HG03159 (cell line): ENCODE measurements at regions not wholly inside any gene's neighbourhood (a gene's known extent, or its start where the extent isn't known, plus 50 kb on each side); places are given as distances from the start of the nearest gene placed in this dataset.

Experiments
- ATAC-seq: cut with Tn5 transposase; IDR thresholded peaks from one replicate; pipeline ENCODE4 v1.9.1; 2021; ENCODE audit warnings: mild to moderate bottlenecking, moderate library complexity; ENCODE audit not compliant: unreplicated experiment

DNA sequence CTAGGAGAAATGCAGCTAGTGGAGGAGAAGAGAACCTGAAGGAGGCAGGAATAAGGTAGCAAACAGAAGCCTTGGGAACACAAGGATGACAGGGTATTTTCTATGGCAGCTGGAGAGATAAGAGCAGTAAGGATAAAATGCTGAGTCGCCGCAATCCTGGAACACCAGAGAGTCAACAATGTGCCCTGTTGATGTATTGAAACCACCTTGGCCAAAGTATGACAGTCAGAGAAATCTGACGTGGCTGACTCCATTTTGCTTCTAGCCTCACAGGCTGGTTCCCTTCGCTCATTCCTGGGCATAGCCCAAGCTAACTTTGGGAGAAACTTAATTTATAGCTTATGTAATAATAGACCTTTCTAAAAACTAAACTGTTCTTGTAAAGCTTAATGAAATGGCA is 56.6 kb upstream of the C4orf54 start:
- no peak for ATAC-seq

DNA sequence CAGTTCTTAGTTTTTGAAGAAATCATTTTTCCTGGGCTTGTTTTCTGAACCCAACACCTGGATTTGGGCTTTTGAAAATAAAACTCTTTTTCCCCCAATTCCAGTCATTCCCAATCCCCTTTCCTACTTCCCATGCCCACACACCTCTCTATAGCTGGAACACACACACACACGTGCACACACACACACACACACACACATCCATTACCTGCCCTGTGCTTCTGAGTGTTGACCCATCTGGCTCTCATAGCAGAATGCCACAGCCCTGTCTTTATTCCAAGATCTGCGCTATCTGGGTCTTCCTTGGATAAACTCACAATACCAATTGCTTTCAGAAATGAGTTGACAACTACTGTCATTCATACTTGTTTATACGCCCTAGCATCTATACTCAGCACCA is 54.9 kb upstream of the C4orf54 start:
- no peak for ATAC-seq

DNA sequence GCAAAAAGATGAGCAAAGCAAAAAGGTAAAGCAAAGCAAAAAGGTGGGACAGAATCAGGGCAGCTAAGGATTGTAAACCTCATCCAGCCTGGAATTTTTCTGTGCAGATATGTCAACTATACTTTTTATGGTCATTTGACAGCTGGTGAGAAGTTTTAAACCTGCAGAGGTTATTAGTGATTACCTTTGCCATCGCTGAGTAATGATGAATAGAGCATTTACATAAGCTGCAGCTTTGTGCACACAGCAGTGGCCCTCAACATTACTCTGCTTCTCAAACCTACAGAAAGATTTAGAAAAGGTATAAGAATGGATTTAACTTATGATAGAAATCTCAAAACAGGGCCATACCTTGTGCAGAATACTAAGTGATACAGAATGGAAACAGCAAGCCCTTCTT is 54.5 kb upstream of the C4orf54 start:
- ATAC-seq = no peak

DNA sequence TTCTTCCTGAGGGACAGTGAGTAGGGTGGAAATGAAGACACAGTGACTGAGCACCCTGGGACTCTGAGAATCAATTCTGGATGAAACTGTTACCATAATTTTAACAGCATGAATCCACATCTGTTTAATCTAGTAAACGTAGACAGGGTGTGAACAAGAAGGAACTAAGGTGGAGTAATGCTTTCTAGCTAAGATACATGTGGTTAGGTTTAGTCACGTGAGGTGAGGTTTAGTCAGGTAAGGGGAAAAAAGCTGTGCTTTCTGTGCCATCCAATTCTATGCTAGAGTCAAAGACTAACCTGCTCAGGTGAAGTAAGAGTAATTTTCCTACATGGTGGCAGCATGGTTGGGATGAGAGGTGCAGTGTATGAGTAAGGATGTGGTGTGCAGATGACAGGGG is 54.0 kb upstream of the C4orf54 start:
- ATAC-seq = no peak

DNA sequence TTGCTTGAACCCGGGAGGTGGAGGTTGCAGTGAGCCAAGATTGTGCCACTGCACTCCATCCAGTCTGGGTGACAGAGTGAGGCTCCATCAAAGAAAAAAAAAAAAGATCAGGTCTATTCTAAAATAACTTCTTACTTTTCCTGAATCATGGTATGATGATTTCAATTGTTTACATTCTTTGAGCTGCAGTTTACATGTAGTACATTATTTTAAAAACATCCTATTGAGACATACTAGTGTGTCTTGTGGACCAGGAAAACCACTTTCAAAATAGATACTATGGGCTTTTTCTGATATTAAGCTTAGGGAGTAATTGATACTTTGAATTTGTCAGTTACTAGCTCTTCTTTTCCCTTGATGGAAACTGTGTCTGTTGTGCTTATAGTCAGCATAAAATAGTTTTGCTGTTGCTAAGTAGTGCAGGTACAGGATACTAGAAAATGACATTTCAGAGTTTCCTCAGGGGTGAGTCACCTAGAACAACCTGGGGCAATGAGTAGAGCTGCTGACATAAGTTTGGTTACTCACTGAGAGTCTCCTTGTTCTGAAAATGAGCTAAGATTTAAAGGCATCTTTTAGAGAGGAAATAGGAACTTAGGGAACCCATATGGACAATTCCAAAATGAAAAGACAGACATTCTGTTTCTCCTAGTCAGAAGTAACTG is 53.2 kb upstream of the C4orf54 start:
- ATAC-seq = no peak

DNA sequence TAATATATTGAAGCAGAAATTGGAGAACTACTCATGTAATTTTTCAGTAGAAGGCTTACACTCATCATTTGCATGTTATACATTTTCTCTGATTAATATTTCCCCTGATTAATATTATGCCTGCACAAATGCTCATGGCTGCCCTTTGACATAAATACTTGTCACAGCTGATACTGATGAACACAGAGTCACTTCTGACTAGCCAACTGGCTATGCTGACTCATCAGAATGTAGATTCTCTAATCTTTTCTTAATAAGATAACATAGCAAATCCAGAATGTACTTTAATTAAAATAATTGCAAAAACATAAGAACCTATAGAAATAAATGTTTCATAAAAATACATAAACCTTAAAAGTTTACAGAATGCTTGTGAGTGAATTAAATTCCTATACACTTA is 52.4 kb upstream of the C4orf54 start:
- no peak for ATAC-seq

DNA sequence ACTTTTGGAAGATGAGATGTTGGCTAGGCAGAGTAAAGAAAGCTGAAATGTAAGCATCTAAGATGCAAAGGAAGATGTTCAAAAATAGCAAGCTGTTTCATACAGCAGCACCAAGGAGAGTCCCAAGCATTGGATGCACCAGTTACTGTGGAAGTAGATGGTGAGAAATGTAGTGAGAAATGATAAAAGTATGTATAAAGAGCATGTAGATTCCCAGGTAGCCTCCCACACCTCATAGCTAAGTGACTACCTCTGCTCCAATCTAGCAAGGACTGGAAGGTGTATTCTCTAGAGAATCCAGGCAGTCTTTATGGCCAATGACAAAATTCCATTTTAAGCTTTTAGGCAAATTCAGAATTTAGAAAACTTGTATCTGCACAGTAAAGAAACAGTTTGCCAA is 50.9 kb upstream of the C4orf54 start:
- ATAC-seq = no peak
